SU-DHL-6 (cell line): ENCODE measurements at regions not wholly inside any gene's neighbourhood (a gene's known extent, or its start where the extent isn't known, plus 50 kb on each side); places are given as distances from the start of the nearest gene placed in this dataset.

ENCODE experiments used
- H2AFZ ChIP-seq: fragments of 200-600 bp; sonication (generic); 2 replicates; pipeline ENCODE4 v1.6.1; 2014; ENCODE audit warnings: low read depth, mild to moderate bottlenecking, moderate library complexity, mixed read lengths, antibody characterized with exemption, low read length; ENCODE audit not compliant: severe bottlenecking
- H3F3A ChIP-seq: fragments of 200-600 bp; shearing (Covaris generic); 2 replicates; pipeline ENCODE4 v1.6.0; 2016; ENCODE audit warnings: antibody characterized with exemption, mild to moderate bottlenecking; ENCODE audit not compliant: insufficient read depth
- H3K27ac ChIP-seq: fragments of 200-600 bp; sonication (generic); 2 replicates; pipeline ENCODE4 v1.5.1; 2016; ENCODE audit warnings: low read depth, mild to moderate bottlenecking, low read length, moderate library complexity, mixed read lengths
- H3K27me3 ChIP-seq: fragments of 200-600 bp; sonication (generic), shearing (Covaris generic); 2 replicates; pipeline ENCODE4 v1.6.0; 2014; ENCODE audit warnings: mild to moderate bottlenecking, low read length
- H3K36me3 ChIP-seq: fragments of 200-600 bp; sonication (generic); 2 replicates; pipeline ENCODE4 v1.6.1; 2014; ENCODE audit warnings: mild to moderate bottlenecking, low read length, mixed read lengths
- H3K4me2 ChIP-seq: fragments of 300-600, 200-600 bp; shearing (Covaris generic), sonication (generic); 2 replicates; pipeline ENCODE4 v1.6.0; 2014; ENCODE audit warnings: low read length, low read depth, mild to moderate bottlenecking; ENCODE audit not compliant: poor library complexity, severe bottlenecking
- H3K4me3 ChIP-seq: fragments of 200-600 bp; sonication (generic); 2 replicates; pipeline ENCODE4 v1.5.1; 2014; ENCODE audit warnings: antibody characterized with exemption, low read length, mild to moderate bottlenecking, mixed read lengths; ENCODE audit not compliant: insufficient read depth, poor library complexity, severe bottlenecking
- H3K79me2 ChIP-seq: fragments of 200-600 bp; sonication (generic); 2 replicates; pipeline ENCODE4 v1.6.1; 2014; ENCODE audit warnings: mild to moderate bottlenecking, low read length, moderate library complexity; ENCODE audit not compliant: insufficient read depth
- H3K9ac ChIP-seq: fragments of 200-600 bp; sonication (generic); 2 replicates; pipeline ENCODE4 v1.7.0; 2014; ENCODE audit warnings: mild to moderate bottlenecking, low read length
- H3K9me2 ChIP-seq: fragments of 200-600 bp; sonication (generic); replicated peaks from 2 replicates; pipeline ENCODE4 v1.6.1; 2014; ENCODE audit warnings: low read length; ENCODE audit not compliant: insufficient read depth
- H3K9me3 ChIP-seq: fragments of 200-600 bp; sonication (generic); 2 replicates; pipeline ENCODE4 v1.6.1; 2014; ENCODE audit warnings: low read length, mixed read lengths; ENCODE audit not compliant: insufficient read depth
- H4K20me1 ChIP-seq: fragments of 200-600 bp; sonication (generic); 2 replicates; pipeline ENCODE4 v1.6.1; 2014; ENCODE audit warnings: low read depth, mild to moderate bottlenecking, antibody characterized with exemption, low read length, moderate library complexity, mixed read lengths
- CTCF ChIP-seq: fragments of 200-600 bp; sonication (generic); IDR thresholded peaks from one replicate; pipeline ENCODE4 v1.5.1; 2017; ENCODE audit warnings: antibody characterized with exemption, mild to moderate bottlenecking, low read length, moderate library complexity; ENCODE audit not compliant: insufficient read depth, poor library complexity, severe bottlenecking
- EZH2phosphoT487 ChIP-seq: fragments of 200-600 bp; sonication (generic), shearing (Covaris generic); conservative IDR thresholded peaks from 2 replicates; pipeline ENCODE4 v1.6.1; 2018; ENCODE audit warnings: mild to moderate bottlenecking, antibody characterized with exemption, low read length, moderate library complexity, mixed read lengths

GRCh38 chr14:98249476-98249875 lies 1022.5 kb downstream of the BCL11B start:
- H3K27ac ChIP-seq: no peak overlapping the region
- no peaks in the 10 kb centered on the region for H3K9me3 ChIP-seq
- H3K36me3 ChIP-seq: no peaks in the 10 kb centered on the region
- no peak overlapping the region for H3K9ac ChIP-seq
- no peak for TF ChIP-seq EZH2phosphoT487
- TF ChIP-seq CTCF: no peak
- no peaks in the 10 kb centered on the region for H3K27me3 ChIP-seq
- H2AFZ ChIP-seq: no peak overlapping the region
- H3F3A ChIP-seq: no peaks in the 10 kb centered on the region
- H3K4me2 ChIP-seq: no peak overlapping the region
- no peak overlapping the region for H3K4me3 ChIP-seq
- H3K79me2 ChIP-seq: no peaks in the 10 kb centered on the region
- H3K9me2 ChIP-seq: no peaks in the 10 kb centered on the region
- H4K20me1 ChIP-seq: no peaks in the 10 kb centered on the region

- H3F3A ChIP-seq: no peaks in the 10 kb centered on the region
- no peaks in the 10 kb centered on the region for H3K27me3 ChIP-seq
- H3K4me2 ChIP-seq: no peak overlapping the region
- no peaks in the 10 kb centered on the region for H3K79me2 ChIP-seq
- no peak overlapping the region for H3K27ac ChIP-seq
- no peaks in the 10 kb centered on the region for H3K9me3 ChIP-seq
- H3K36me3 ChIP-seq: no peaks in the 10 kb centered on the region
- no peaks in the 10 kb centered on the region for H4K20me1 ChIP-seq
- no peak overlapping the region for H3K4me3 ChIP-seq
- no peak for TF ChIP-seq EZH2phosphoT487
- TF ChIP-seq CTCF: no peak
- H3K9ac ChIP-seq: no peak overlapping the region
- no peak overlapping the region for H2AFZ ChIP-seq
- H3K9me2 ChIP-seq: no peaks in the 10 kb centered on the region
Observed at GRCh38 chr14:98252820-98253219, 1019.2 kb downstream of the BCL11B start.

GRCh38 chr14:98259881-98260280 lies 1012.1 kb downstream of the BCL11B start:
- no peak overlapping the region for H3K9ac ChIP-seq
- TF ChIP-seq EZH2phosphoT487: no peak
- no peak for TF ChIP-seq CTCF
- H3K9me3 ChIP-seq: no peaks in the 10 kb centered on the region
- no peaks in the 10 kb centered on the region for H3F3A ChIP-seq
- H3K36me3 ChIP-seq: no peaks in the 10 kb centered on the region
- no peaks in the 10 kb centered on the region for H4K20me1 ChIP-seq
- no peaks in the 10 kb centered on the region for H3K79me2 ChIP-seq
- H3K27ac ChIP-seq: no peak overlapping the region
- H3K9me2 ChIP-seq: no peaks in the 10 kb centered on the region
- H3K4me2 ChIP-seq: no peak overlapping the region
- H3K4me3 ChIP-seq: no peak overlapping the region
- no peak overlapping the region for H2AFZ ChIP-seq
- no peaks in the 10 kb centered on the region for H3K27me3 ChIP-seq
